GM23338 (cell line): ENCODE measurements at regions not wholly inside any gene's neighbourhood (a gene's known extent, or its start where the extent isn't known, plus 50 kb on each side); places are given as distances from the start of the nearest gene placed in this dataset.

Experiments
- ATAC-seq: fragments of 200-7000 bp; cut with Tn5 transposase; 3 replicates; pipeline ENCODE4 v1.9.1; 2020
- DNase-seq: peaks from one replicate; pipeline ENCODE4 v3.0.0-alpha.2; 2015; ENCODE audit warnings: low spot score
- H2AFZ ChIP-seq: fragments of 200-600 bp; sonication (generic); 2 replicates; pipeline ENCODE4 v1.8.0; 2016; ENCODE audit warnings: antibody characterized with exemption, mild to moderate bottlenecking, moderate library complexity
- H3F3A ChIP-seq: fragments of 200-600 bp; sonication (generic); replicated peaks from 2 replicates; pipeline ENCODE4 v1.8.0; 2017; ENCODE audit warnings: antibody characterized with exemption, mixed run types, low read depth
- H3K27ac ChIP-seq: fragments of 200-600 bp; sonication (generic); 2 replicates; pipeline ENCODE4 v1.6.1; 2016; ENCODE audit warnings: low read depth
- H3K27me3 ChIP-seq: fragments of 200-600 bp; sonication (generic); 2 replicates; pipeline ENCODE4 v1.8.0; 2016; ENCODE audit warnings: mild to moderate bottlenecking, mixed run types, moderate library complexity; ENCODE audit not compliant: insufficient read depth
- H3K36me3 ChIP-seq: fragments of 200-600 bp; sonication (generic); 2 replicates; pipeline ENCODE4 v1.8.0; 2016; ENCODE audit warnings: mild to moderate bottlenecking; ENCODE audit not compliant: insufficient read depth
- H3K4me1 ChIP-seq: fragments of 200-600 bp; sonication (generic); 2 replicates; pipeline ENCODE4 v1.8.0; 2016; ENCODE audit warnings: mild to moderate bottlenecking, moderate library complexity; ENCODE audit not compliant: insufficient read depth
- H3K4me2 ChIP-seq: fragments of 200-600 bp; sonication (generic); 2 replicates; pipeline ENCODE4 v1.7.1; 2017; ENCODE audit warnings: mixed run types
- H3K4me3 ChIP-seq: fragments of 200-600 bp; sonication (generic); 2 replicates; pipeline ENCODE4 v1.6.1; 2016; ENCODE audit warnings: mixed run types
- H3K79me2 ChIP-seq: fragments of 200-600 bp; sonication (generic); replicated peaks from 2 replicates; pipeline ENCODE4 v1.8.0; 2017; ENCODE audit warnings: mild to moderate bottlenecking; ENCODE audit not compliant: insufficient read depth
- H3K9me2 ChIP-seq: fragments of 200-600 bp; sonication (generic); 2 replicates; pipeline ENCODE4 v1.8.0; 2017; ENCODE audit not compliant: insufficient read depth
- H4K20me1 ChIP-seq: fragments of 200-600 bp; sonication (generic); replicated peaks from 2 replicates; pipeline ENCODE4 v1.8.0; 2017; ENCODE audit warnings: mild to moderate bottlenecking; ENCODE audit not compliant: insufficient read depth
- H3K27ac Mint-ChIP-seq: 2 replicates; pipeline ENCODE4 v1.8.0; 2020; ENCODE audit warnings: inconsistent platforms, mild to moderate bottlenecking, moderate library complexity, mixed read lengths
- H3K27me3 Mint-ChIP-seq: 3 replicates; pipeline ENCODE4 v1.8.0; 2022; ENCODE audit warnings: low read depth, mild to moderate bottlenecking, moderate library complexity, mixed read lengths, inconsistent platforms; ENCODE audit not compliant: insufficient read depth, poor library complexity
- H3K36me3 Mint-ChIP-seq: 3 replicates; pipeline ENCODE4 v1.8.0; 2021; ENCODE audit warnings: low read depth, mild to moderate bottlenecking, inconsistent platforms, moderate library complexity, mixed read lengths
- H3K4me1 Mint-ChIP-seq: 3 replicates; pipeline ENCODE4 v1.8.0; 2020; ENCODE audit warnings: mild to moderate bottlenecking, inconsistent platforms, mixed read lengths
- H3K4me3 Mint-ChIP-seq: 3 replicates; pipeline ENCODE4 v1.8.0; 2021; ENCODE audit warnings: moderate library complexity, mild to moderate bottlenecking, inconsistent platforms, mixed read lengths
- H3K9me3 Mint-ChIP-seq: 3 replicates; pipeline ENCODE4 v1.8.0; 2020; ENCODE audit warnings: moderate library complexity, mild to moderate bottlenecking, inconsistent platforms, mixed read lengths
- CREB1 ChIP-seq: fragments of 250-450 bp; sonication (Bioruptor Pico); IDR thresholded peaks from 2 replicates; pipeline ENCODE4 v1.5.0; 2020; ENCODE audit warnings: low read depth, mild to moderate bottlenecking, moderate library complexity
- EZH2 ChIP-seq: fragments of 200-600 bp; sonication (generic); IDR thresholded peaks from one replicate; pipeline ENCODE4 v1.8.0; 2017; ENCODE audit warnings: antibody characterized with exemption, mild to moderate bottlenecking, low read depth; ENCODE audit not compliant: unreplicated experiment
- EZH2phosphoT487 ChIP-seq: fragments of 200-600 bp; sonication (generic); IDR thresholded peaks from one replicate; pipeline ENCODE4 v1.8.1; 2018; ENCODE audit warnings: antibody characterized with exemption; ENCODE audit not compliant: unreplicated experiment
- JUNB ChIP-seq: IDR thresholded peaks from one replicate; pipeline ENCODE4 v1.6.1; 2016; ENCODE audit warnings: antibody characterized with exemption; ENCODE audit not compliant: unreplicated experiment
- NANOG ChIP-seq: IDR thresholded peaks from 2 replicates; pipeline ENCODE4 v1.6.1; 2016; ENCODE audit warnings: antibody characterized with exemption, borderline replicate concordance
- POLR2AphosphoS5 ChIP-seq: IDR thresholded peaks from 2 replicates; pipeline ENCODE4 v1.6.1; 2016; ENCODE audit warnings: antibody characterized with exemption, low read depth
- STAT1 ChIP-seq: IDR thresholded peaks from one replicate; pipeline ENCODE4 v1.6.1; 2016; ENCODE audit warnings: antibody characterized with exemption; ENCODE audit not compliant: unreplicated experiment
- ZNF114 ChIP-seq: fragments of 250-450 bp; sonication (Bioruptor Pico); IDR thresholded peaks from 2 replicates; pipeline ENCODE4 v1.5.0; 2020; ENCODE audit warnings: mild to moderate bottlenecking, moderate library complexity
- ZNF331 ChIP-seq: fragments of 250-450 bp; sonication (Bioruptor Pico); IDR thresholded peaks from 2 replicates; pipeline ENCODE4 v1.5.0; 2020; ENCODE audit warnings: low read depth, mild to moderate bottlenecking, moderate library complexity
- TF ChIP-seq, protein P1 (sequence below): IDR thresholded peaks from 2 replicates; pipeline ENCODE4 v1.6.1; 2016; ENCODE audit warnings: antibody characterized with exemption
- TF ChIP-seq, protein P2 (sequence below): fragments of 250-450 bp; sonication (Bioruptor Pico); IDR thresholded peaks from 2 replicates; pipeline ENCODE4 v1.5.0; 2020; ENCODE audit warnings: mild to moderate bottlenecking, moderate library complexity
- TF ChIP-seq, protein P3 (sequence below): IDR thresholded peaks from one replicate; pipeline ENCODE4 v1.6.1; 2018; ENCODE audit warnings: antibody characterized with exemption; ENCODE audit not compliant: unreplicated experiment
- TF ChIP-seq, protein P4 (sequence below), 2 experiments: fragments of 200-600 bp in 1 of 2; sonication (generic) in 1 of 2; conservative IDR thresholded peaks; 2 replicates each; pipeline versions ENCODE4 v1.5.1 to v1.6.1; 2016 to 2017; ENCODE audit warnings: antibody characterized with exemption in 2 of 2, low read depth in 2 of 2, mild to moderate bottlenecking in 2 of 2, moderate library complexity in 1 of 2

DNA sequence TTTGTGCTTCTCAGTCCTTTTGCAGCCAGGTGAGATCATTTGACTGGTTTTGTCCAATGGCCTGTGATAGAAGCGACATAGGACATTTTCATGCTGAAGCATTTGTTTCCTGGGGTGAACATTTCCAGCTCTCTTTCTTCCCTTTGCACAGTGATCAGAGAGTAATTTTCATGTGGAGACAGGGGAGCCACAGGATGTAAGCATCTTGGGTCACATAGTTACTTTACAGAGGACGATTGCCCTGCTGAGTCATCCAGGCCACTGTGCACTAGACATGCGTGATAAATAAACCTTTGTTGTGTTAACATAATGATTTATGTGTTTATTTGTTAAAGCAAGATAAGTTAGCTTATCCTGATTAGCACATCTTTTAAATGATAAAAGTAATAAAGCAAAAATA is 263.5 kb upstream of the CCDC179 start:
- H3K4me3 ChIP-seq = no peak overlapping the region
- no peaks in the 10 kb centered on the region for H3K36me3 ChIP-seq
- H3K27ac ChIP-seq = no peak overlapping the region
- TF ChIP-seq, protein P1, sequence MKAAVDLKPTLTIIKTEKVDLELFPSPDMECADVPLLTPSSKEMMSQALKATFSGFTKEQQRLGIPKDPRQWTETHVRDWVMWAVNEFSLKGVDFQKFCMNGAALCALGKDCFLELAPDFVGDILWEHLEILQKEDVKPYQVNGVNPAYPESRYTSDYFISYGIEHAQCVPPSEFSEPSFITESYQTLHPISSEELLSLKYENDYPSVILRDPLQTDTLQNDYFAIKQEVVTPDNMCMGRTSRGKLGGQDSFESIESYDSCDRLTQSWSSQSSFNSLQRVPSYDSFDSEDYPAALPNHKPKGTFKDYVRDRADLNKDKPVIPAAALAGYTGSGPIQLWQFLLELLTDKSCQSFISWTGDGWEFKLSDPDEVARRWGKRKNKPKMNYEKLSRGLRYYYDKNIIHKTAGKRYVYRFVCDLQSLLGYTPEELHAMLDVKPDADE = no peak
- TF ChIP-seq ZNF331 (CRISPR knock-in tag) = no peak
- TF ChIP-seq JUNB = no peak
- no peak for TF ChIP-seq ZNF114 (CRISPR knock-in tag)
- no peak for TF ChIP-seq CREB1 (CRISPR knock-in tag)
- TF ChIP-seq NANOG = no peak
- TF ChIP-seq, protein P2, sequence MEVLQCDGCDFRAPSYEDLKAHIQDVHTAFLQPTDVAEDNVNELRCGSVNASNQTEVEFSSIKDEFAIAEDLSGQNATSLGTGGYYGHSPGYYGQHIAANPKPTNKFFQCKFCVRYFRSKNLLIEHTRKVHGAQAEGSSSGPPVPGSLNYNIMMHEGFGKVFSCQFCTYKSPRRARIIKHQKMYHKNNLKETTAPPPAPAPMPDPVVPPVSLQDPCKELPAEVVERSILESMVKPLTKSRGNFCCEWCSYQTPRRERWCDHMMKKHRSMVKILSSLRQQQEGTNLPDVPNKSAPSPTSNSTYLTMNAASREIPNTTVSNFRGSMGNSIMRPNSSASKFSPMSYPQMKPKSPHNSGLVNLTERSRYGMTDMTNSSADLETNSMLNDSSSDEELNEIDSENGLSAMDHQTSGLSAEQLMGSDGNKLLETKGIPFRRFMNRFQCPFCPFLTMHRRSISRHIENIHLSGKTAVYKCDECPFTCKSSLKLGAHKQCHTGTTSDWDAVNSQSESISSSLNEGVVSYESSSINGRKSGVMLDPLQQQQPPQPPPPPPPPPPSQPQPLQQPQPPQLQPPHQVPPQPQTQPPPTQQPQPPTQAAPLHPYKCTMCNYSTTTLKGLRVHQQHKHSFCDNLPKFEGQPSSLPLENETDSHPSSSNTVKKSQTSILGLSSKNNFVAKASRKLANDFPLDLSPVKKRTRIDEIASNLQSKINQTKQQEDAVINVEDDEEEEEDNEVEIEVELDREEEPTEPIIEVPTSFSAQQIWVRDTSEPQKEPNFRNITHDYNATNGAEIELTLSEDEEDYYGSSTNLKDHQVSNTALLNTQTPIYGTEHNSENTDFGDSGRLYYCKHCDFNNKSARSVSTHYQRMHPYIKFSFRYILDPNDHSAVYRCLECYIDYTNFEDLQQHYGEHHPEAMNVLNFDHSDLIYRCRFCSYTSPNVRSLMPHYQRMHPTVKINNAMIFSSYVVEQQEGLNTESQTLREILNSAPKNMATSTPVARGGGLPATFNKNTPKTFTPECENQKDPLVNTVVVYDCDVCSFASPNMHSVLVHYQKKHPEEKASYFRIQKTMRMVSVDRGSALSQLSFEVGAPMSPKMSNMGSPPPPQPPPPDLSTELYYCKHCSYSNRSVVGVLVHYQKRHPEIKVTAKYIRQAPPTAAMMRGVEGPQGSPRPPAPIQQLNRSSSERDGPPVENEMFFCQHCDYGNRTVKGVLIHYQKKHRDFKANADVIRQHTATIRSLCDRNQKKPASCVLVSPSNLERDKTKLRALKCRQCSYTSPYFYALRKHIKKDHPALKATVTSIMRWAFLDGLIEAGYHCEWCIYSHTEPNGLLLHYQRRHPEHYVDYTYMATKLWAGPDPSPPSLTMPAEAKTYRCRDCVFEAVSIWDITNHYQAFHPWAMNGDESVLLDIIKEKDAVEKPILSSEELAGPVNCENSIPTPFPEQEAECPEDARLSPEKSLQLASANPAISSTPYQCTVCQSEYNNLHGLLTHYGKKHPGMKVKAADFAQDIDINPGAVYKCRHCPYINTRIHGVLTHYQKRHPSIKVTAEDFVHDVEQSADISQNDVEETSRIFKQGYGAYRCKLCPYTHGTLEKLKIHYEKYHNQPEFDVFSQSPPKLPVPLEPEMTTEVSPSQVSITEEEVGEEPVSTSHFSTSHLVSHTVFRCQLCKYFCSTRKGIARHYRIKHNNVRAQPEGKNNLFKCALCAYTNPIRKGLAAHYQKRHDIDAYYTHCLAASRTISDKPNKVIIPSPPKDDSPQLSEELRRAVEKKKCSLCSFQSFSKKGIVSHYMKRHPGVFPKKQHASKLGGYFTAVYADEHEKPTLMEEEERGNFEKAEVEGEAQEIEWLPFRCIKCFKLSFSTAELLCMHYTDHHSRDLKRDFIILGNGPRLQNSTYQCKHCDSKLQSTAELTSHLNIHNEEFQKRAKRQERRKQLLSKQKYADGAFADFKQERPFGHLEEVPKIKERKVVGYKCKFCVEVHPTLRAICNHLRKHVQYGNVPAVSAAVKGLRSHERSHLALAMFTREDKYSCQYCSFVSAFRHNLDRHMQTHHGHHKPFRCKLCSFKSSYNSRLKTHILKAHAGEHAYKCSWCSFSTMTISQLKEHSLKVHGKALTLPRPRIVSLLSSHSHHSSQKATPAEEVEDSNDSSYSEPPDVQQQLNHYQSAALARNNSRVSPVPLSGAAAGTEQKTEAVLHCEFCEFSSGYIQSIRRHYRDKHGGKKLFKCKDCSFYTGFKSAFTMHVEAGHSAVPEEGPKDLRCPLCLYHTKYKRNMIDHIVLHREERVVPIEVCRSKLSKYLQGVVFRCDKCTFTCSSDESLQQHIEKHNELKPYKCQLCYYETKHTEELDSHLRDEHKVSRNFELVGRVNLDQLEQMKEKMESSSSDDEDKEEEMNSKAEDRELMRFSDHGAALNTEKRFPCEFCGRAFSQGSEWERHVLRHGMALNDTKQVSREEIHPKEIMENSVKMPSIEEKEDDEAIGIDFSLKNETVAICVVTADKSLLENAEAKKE = no peak
- no peak for TF ChIP-seq EZH2phosphoT487
- no peak for TF ChIP-seq EZH2
- TF ChIP-seq, protein P3, sequence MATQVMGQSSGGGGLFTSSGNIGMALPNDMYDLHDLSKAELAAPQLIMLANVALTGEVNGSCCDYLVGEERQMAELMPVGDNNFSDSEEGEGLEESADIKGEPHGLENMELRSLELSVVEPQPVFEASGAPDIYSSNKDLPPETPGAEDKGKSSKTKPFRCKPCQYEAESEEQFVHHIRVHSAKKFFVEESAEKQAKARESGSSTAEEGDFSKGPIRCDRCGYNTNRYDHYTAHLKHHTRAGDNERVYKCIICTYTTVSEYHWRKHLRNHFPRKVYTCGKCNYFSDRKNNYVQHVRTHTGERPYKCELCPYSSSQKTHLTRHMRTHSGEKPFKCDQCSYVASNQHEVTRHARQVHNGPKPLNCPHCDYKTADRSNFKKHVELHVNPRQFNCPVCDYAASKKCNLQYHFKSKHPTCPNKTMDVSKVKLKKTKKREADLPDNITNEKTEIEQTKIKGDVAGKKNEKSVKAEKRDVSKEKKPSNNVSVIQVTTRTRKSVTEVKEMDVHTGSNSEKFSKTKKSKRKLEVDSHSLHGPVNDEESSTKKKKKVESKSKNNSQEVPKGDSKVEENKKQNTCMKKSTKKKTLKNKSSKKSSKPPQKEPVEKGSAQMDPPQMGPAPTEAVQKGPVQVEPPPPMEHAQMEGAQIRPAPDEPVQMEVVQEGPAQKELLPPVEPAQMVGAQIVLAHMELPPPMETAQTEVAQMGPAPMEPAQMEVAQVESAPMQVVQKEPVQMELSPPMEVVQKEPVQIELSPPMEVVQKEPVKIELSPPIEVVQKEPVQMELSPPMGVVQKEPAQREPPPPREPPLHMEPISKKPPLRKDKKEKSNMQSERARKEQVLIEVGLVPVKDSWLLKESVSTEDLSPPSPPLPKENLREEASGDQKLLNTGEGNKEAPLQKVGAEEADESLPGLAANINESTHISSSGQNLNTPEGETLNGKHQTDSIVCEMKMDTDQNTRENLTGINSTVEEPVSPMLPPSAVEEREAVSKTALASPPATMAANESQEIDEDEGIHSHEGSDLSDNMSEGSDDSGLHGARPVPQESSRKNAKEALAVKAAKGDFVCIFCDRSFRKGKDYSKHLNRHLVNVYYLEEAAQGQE = no peak
- TF ChIP-seq, protein P4, sequence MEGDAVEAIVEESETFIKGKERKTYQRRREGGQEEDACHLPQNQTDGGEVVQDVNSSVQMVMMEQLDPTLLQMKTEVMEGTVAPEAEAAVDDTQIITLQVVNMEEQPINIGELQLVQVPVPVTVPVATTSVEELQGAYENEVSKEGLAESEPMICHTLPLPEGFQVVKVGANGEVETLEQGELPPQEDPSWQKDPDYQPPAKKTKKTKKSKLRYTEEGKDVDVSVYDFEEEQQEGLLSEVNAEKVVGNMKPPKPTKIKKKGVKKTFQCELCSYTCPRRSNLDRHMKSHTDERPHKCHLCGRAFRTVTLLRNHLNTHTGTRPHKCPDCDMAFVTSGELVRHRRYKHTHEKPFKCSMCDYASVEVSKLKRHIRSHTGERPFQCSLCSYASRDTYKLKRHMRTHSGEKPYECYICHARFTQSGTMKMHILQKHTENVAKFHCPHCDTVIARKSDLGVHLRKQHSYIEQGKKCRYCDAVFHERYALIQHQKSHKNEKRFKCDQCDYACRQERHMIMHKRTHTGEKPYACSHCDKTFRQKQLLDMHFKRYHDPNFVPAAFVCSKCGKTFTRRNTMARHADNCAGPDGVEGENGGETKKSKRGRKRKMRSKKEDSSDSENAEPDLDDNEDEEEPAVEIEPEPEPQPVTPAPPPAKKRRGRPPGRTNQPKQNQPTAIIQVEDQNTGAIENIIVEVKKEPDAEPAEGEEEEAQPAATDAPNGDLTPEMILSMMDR (conservative IDR thresholded peaks at IDR 0.05; ENCODE audit: low read depth in 2 of 2) = no peak
- TF ChIP-seq POLR2AphosphoS5 = no peak
- no peak for TF ChIP-seq STAT1
- H3K79me2 ChIP-seq = no peaks in the 10 kb centered on the region
- DNase-seq (no peak), ATAC-seq (no peak)
- peak overlapping the region; percentile 39; the same call in 1 of the 2 replicates for H2AFZ ChIP-seq
- no peaks in the 10 kb centered on the region for H4K20me1 ChIP-seq
- no peaks in the 10 kb centered on the region for H3K27me3 ChIP-seq
- no peaks in the 10 kb centered on the region for H3K4me1 ChIP-seq
- H3K4me2 ChIP-seq = no peak overlapping the region
- no peak overlapping the region for H3K4me3 Mint-ChIP-seq
- no peaks in the 10 kb centered on the region for H3F3A ChIP-seq
- peaks cover 8% of the 10 kb centered on the region; the same call in 2 of the 3 replicates for H3K4me1 Mint-ChIP-seq
- H3K27me3 Mint-ChIP-seq = no peaks in the 10 kb centered on the region
- H3K36me3 Mint-ChIP-seq = peaks cover 12% of the 10 kb centered on the region; the same call in 2 of the 3 replicates
- H3K27ac Mint-ChIP-seq = peak overlapping the region; percentile 80
- no peaks in the 10 kb centered on the region for H3K9me2 ChIP-seq
- H3K9me3 Mint-ChIP-seq = peaks cover 15% of the 10 kb centered on the region; the same call in 2 of the 3 replicates
